Heart right ventricle (tissue), 16 donors: ENCODE measurements at regions not wholly inside any gene's neighbourhood (a gene's known extent, or its start where the extent isn't known, plus 50 kb on each side); places are given as distances from the start of the nearest gene placed in this dataset.

Source experiments
- ATAC-seq, 8 donors: fragments of 200-7000 bp; cut with Tn5 transposase; one replicate each; pipeline ENCODE4 v1.9.1; 2020; ENCODE audit warnings: mild to moderate bottlenecking in 8 of 8, moderate library complexity in 8 of 8, moderate number of reproducible peaks in 1 of 8
- DNase-seq, 2 donors: peaks; one replicate each; pipeline ENCODE4 v3.0.0-alpha.2; 2020
- H3K27ac ChIP-seq, 10 donors: fragments of 200-600 bp; sonication (generic) in 2 of 10; one replicate each; pipeline versions ENCODE4 v1.5.0 to v1.8.0; 2020 to 2022; ENCODE audit warnings: mild to moderate bottlenecking in 3 of 10
- H3K27me3 ChIP-seq, 7 donors: fragments of 200-600 bp; one replicate each; pipeline ENCODE4 v1.8.0; 2021 to 2022; ENCODE audit warnings: mild to moderate bottlenecking in 2 of 7
- H3K36me3 ChIP-seq, 9 donors: fragments of 200-600 bp; sonication (generic) in 1 of 9; one replicate each; pipeline versions ENCODE4 v1.5.0 to v1.8.0; 2020 to 2022; ENCODE audit warnings: mild to moderate bottlenecking in 2 of 9
- H3K4me1 ChIP-seq, 9 donors: fragments of 200-600 bp; sonication (generic) in 1 of 9; one replicate each; pipeline versions ENCODE4 v1.5.0 to v1.8.0; 2020 to 2022; ENCODE audit warnings: mild to moderate bottlenecking in 4 of 9
- H3K4me3 ChIP-seq, 10 donors: fragments of 200-600 bp; sonication (generic) in 2 of 10; one replicate each; pipeline versions ENCODE4 v1.5.0 to v1.8.0; 2020 to 2022; ENCODE audit warnings: mild to moderate bottlenecking in 7 of 10, moderate library complexity in 2 of 10
- H3K9me3 ChIP-seq, 11 donors: fragments of 200-600 bp in 10 of 11; sonication (generic) in 2 of 11; one replicate each; pipeline versions ENCODE4 v1.5.0 to v1.8.0; 2013 to 2022; ENCODE audit warnings: mild to moderate bottlenecking in 2 of 11, control low read depth in 1 of 11, moderate library complexity in 1 of 11
- WGBS, 2 donors: extraction: QIAGEN DNeasy Blood & Tissue Kit; methylation state at CpG; one replicate each; pipeline ENCODE4 v1.1.7; 2013; ENCODE audit warnings: inconsistent platforms in 1 of 2; 5-methylcytosine and 5-hydroxymethylcytosine counted together
- intact Hi-C, 10 donors: fragments of 100-400 bp; cut with DNase I; formaldehyde crosslinking; loops; one replicate each; pipeline versions ENCODE4 v1.11.1 to v1.14.2; 2022
- TF ChIP-seq, protein P1 (sequence below), 9 donors: fragments of 200-600 bp; sonication (generic) in 2 of 9; IDR thresholded peaks; one replicate each; pipeline versions ENCODE4 v1.5.0 to v1.8.0; 2021 to 2022; ENCODE audit warnings: antibody characterized with exemption in 9 of 9, mild to moderate bottlenecking in 5 of 9, moderate library complexity in 1 of 9
- donor health status: Arrhythmogenic right ventricular cardiomyopathy.
- donor health status: ischemic (EF 13 %, LVEDD 7.1; RV severe dilation, severe dysfunction).
- donor health status: healthy with polysubstance abuse.
- donor health status: DM: no; HTN: yes; CAD: no.
- donor health status: DM: no; HTN: no; CAD: no.
- donor health status: ischemic (EF 25% LVEDD 6.9; RV normal size, moderate dysfunction).
- donor health status: ischemic (EF 25% LVEDD 5.7; RV mildly dilated, moderate dysfunction).
- donor health status: healthy.
- donor health status: DM: yes; HTN: yes; CAD: no.
- donor health status: Ischemic cardiomyopathy.
- donor health status: ischemic (EF 35%, LVEDD 5.7; RV mildly dilated, moderate dysfunction).
- donor health status: nonischemic (EF 11% LVEDD 7.7; RV severe dilation, severe dysfunction).
- donor health status: DM: yes; HTN: yes; CAD: no.
- donor health status: PGD.
- donor health status: ischemic (EF 29% LVEDD 5.4; RV normal size, mild dysfunction).
- donor health status: nonischemic (EF 23%, LVEDD 6.1; RV moderate dilation, normal function).

DNA sequence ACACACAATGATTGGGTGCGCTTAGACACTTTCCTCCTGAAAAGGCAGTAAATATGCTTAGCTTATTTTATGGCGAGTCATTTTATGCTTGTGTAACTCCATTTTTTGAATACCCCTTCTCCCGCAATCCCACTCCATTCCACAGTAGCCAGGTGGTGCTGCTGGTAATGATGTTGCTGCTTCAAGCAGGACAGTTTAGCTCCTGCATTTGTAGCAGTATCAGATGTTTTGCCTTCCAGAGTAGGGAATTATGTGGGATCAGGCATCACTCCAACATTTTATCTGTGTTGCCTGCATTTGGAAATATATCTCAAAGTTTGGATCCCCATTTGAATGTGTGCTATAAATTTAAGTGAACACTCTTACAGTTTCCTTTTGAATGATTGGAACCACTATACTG, 302.1 kb upstream of the SGO1 start:
- no peak for ATAC-seq
- 91 to 95% methylated on average over 3 of the region's 3 CpGs for WGBS, 2 donors
- intact Hi-C loops, result no loop called here

GRCh38 chr3:20484126-20484525, 298.1 kb upstream of the SGO1 start:
- DNase-seq, result no peak
- Histone ChIP-seq H3K27me3 (no peaks in the 10 kb centered on the region), H3K27ac (no peak overlapping the region), H3K4me1 (no peaks in the 10 kb centered on the region), H3K9me3 (peaks cover 0 to 42% (median 18%) of the 10 kb centered on the region in 11 donors), H3K4me3 (no peak overlapping the region), H3K36me3 (no peaks in the 10 kb centered on the region)
- 79 to 82% methylated on average over 2 of the region's 2 CpGs for WGBS, 2 donors
- TF ChIP-seq, protein P1, sequence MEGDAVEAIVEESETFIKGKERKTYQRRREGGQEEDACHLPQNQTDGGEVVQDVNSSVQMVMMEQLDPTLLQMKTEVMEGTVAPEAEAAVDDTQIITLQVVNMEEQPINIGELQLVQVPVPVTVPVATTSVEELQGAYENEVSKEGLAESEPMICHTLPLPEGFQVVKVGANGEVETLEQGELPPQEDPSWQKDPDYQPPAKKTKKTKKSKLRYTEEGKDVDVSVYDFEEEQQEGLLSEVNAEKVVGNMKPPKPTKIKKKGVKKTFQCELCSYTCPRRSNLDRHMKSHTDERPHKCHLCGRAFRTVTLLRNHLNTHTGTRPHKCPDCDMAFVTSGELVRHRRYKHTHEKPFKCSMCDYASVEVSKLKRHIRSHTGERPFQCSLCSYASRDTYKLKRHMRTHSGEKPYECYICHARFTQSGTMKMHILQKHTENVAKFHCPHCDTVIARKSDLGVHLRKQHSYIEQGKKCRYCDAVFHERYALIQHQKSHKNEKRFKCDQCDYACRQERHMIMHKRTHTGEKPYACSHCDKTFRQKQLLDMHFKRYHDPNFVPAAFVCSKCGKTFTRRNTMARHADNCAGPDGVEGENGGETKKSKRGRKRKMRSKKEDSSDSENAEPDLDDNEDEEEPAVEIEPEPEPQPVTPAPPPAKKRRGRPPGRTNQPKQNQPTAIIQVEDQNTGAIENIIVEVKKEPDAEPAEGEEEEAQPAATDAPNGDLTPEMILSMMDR (IDR thresholded peaks at IDR 0.05), result no peak
- intact Hi-C loops, result no loop called here
- ATAC-seq, result no peak

More for the DNA sequence above, 302.1 kb upstream of the SGO1 start:
- Histone ChIP-seq H3K4me1 (no peaks in the 10 kb centered on the region), H3K27me3 (no peaks in the 10 kb centered on the region), H3K4me3 (no peak overlapping the region), H3K27ac (no peak overlapping the region), H3K9me3 (peaks cover 0 to 34% (median 15%) of the 10 kb centered on the region in 11 donors), H3K36me3 (no peaks in the 10 kb centered on the region)
- DNase-seq, result no peak
- TF ChIP-seq, protein P1 (IDR thresholded peaks at IDR 0.05), result no peak

GRCh38 chr3:20482350-20482749, 296.3 kb upstream of the SGO1 start:
- WGBS, 2 donors, result 90 to 93% methylated on average over 3 of the region's 3 CpGs
- no peak for DNase-seq
- ATAC-seq, result no peak

DNA sequence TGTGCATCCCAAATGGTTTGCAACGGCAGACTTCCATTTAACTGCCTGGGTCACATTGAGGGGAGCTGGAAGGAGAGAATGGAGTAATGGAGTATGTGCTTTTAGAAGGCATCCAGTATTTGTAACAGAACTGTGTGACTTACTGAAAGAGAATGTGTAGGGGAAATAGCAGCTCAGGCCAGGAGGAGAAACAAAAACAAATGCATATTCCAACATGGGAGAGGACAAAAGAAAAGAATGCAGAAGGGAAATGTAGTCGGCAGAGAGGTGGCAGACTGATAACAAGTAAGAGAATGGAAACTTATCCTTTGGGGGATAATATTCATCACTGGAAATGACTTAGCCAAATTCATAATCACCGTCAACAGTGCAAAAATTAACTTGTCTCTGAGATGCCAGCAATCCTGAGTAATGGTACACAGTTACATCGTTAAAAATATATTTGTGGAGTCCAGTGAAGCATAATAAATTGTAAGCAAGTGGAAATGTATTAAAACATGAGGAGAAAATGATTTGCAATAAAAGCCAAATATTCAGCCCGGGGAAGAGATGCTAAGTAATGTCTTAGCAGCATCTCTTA, 294.9 kb upstream of the SGO1 start:
- Histone ChIP-seq H3K4me1 (no peaks in the 10 kb centered on the region), H3K4me3 (no peak overlapping the region), H3K9me3 (peaks cover 0 to 37% (median 18%) of the 10 kb centered on the region in 11 donors), H3K27ac (no peak overlapping the region), H3K27me3 (no peaks in the 10 kb centered on the region), H3K36me3 (no peaks in the 10 kb centered on the region)
- DNase-seq (no peak), ATAC-seq (no peak)
- intact Hi-C loops, result no loop called here
- TF ChIP-seq, protein P1 (IDR thresholded peaks at IDR 0.05), result no peak
- WGBS, 2 donors, result 62 to 63% methylated on average over 5 of the region's 5 CpGs

More at GRCh38 chr3:20482350-20482749, 296.3 kb upstream of the SGO1 start:
- TF ChIP-seq, protein P1 (IDR thresholded peaks at IDR 0.05), result no peak
- no peaks in the 10 kb centered on the region for H3K27me3 ChIP-seq
- peaks cover 0 to 42% (median 18%) of the 10 kb centered on the region in 11 donors for H3K9me3 ChIP-seq
- no peak overlapping the region for H3K27ac ChIP-seq
- H3K36me3 ChIP-seq, result no peaks in the 10 kb centered on the region
- no peaks in the 10 kb centered on the region for H3K4me1 ChIP-seq
- intact Hi-C loops, result no loop called here
- H3K4me3 ChIP-seq, result no peak overlapping the region
